Pancreas (tissue), 10 donors: ENCODE measurements at regions not wholly inside any gene's neighbourhood (a gene's known extent, or its start where the extent isn't known, plus 50 kb on each side); places are given as distances from the start of the nearest gene placed in this dataset.

ENCODE experiments used
- ATAC-seq, 4 donors: fragments of 200-7000 bp; cut with Tn5 transposase; one replicate each; pipeline versions ENCODE4 v1.8.0 to v1.9.1; 2020; ENCODE audit warnings: mild to moderate bottlenecking in 4 of 4, moderate library complexity in 4 of 4
- DNase-seq, 6 donors: peaks; one replicate each; pipeline ENCODE4 v3.0.0-alpha.2; 2020
- FAIRE-seq: peaks from 2 replicates; lab custom pipeline; 2012; peaks lifted over from hg19 to GRCh38; lab: Jason Lieb, UNC
- H3K27ac ChIP-seq, 4 donors: fragments of 200-600 bp; sonication (generic); 1 replicate in 3 of 4; 2 replicates in 1 of 4; pipeline versions ENCODE4 v1.5.0 to v1.8.0; 2020
- H3K27me3 ChIP-seq, 4 donors: fragments of 200-600 bp; one replicate each; pipeline ENCODE4 v1.8.0; 2021
- H3K36me3 ChIP-seq, 3 donors: fragments of 200-600 bp; sonication (generic) in 1 of 3; one replicate each; pipeline versions ENCODE4 v1.5.0 to v1.8.0; 2020 to 2021
- H3K4me1 ChIP-seq, 3 donors: fragments of 200-600 bp; one replicate each; pipeline ENCODE4 v1.8.0; 2021
- H3K4me3 ChIP-seq, 4 donors: fragments of 200-600 bp; sonication (generic) in 2 of 4; one replicate each; pipeline versions ENCODE4 v1.5.0 to v1.8.0; 2020 to 2021
- H3K9me3 ChIP-seq, 4 donors: fragments of 200-600 bp; one replicate each; pipeline ENCODE4 v1.8.0; 2021
- WGBS, 2 donors: extraction: QIAGEN DNeasy Blood & Tissue Kit; methylation state at CpG; one replicate each; pipeline ENCODE4 v1.1.7; 2013; 5-methylcytosine and 5-hydroxymethylcytosine counted together
- intact Hi-C, 3 donors: fragments of 100-400 bp; cut with DNase I; formaldehyde crosslinking; loops; one replicate each; pipeline versions ENCODE4 v1.11.1 to v1.14.2; 2022
- TF ChIP-seq, protein P1 (sequence below), 4 donors: fragments of 200-600 bp; sonication (generic) in 3 of 4; IDR thresholded peaks; one replicate each; pipeline versions ENCODE4 v1.5.0 to v1.8.0; 2021; ENCODE audit warnings: antibody characterized with exemption in 4 of 4
- donor health status: healthy with polysubstance abuse.
- donor health status: DM: no; HTN: no; CAD: no; lungs with moderate emphysema.
- donor health status: DM: no; HTN: no; CAD: no.
- donor health status: control.
- donor health status: control.
- donor health status: Bipolar disorder and iron deficiency.
- donor health status: DM: yes; HTN: yes; CAD: no.
- donor health status: DM: no; HTN: no; CAD: no.
- donor health status: DM: no; HTN: no; CAD: no.
- donor health status: DM: yes; HTN: yes; CAD: no.

DNA sequence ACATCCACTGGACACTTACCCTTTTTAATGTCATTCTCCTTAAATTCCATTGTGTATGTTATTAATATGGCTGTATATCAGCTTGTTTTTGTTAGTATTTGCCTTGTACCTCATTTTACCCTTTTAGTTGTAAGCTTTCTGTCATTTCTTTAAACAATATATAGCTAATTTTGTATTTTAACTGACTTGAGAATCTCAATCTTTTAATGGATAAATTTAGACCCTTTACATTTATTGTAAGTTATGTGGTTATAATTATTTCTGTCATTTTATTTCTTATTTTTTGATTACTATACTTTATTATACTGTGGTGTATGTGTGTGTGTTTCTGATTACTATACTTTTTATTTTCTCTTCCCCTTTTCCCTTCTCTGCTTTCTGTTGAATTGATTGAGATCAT, 159.0 kb upstream of the LHX5 start:
- no peaks in the 10 kb centered on the region for H3K36me3 ChIP-seq
- no peaks in the 10 kb centered on the region for H3K27me3 ChIP-seq
- H3K4me1 ChIP-seq = no peaks in the 10 kb centered on the region
- intact Hi-C loops = no loop called here
- TF ChIP-seq, protein P1, sequence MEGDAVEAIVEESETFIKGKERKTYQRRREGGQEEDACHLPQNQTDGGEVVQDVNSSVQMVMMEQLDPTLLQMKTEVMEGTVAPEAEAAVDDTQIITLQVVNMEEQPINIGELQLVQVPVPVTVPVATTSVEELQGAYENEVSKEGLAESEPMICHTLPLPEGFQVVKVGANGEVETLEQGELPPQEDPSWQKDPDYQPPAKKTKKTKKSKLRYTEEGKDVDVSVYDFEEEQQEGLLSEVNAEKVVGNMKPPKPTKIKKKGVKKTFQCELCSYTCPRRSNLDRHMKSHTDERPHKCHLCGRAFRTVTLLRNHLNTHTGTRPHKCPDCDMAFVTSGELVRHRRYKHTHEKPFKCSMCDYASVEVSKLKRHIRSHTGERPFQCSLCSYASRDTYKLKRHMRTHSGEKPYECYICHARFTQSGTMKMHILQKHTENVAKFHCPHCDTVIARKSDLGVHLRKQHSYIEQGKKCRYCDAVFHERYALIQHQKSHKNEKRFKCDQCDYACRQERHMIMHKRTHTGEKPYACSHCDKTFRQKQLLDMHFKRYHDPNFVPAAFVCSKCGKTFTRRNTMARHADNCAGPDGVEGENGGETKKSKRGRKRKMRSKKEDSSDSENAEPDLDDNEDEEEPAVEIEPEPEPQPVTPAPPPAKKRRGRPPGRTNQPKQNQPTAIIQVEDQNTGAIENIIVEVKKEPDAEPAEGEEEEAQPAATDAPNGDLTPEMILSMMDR (IDR thresholded peaks at IDR 0.05) = no peak
- H3K4me3 ChIP-seq = no peak overlapping the region
- DNase-seq (no peak), ATAC-seq (no peak), FAIRE-seq (no peak)
- no peak overlapping the region for H3K27ac ChIP-seq
- no peaks in the 10 kb centered on the region for H3K9me3 ChIP-seq

DNA sequence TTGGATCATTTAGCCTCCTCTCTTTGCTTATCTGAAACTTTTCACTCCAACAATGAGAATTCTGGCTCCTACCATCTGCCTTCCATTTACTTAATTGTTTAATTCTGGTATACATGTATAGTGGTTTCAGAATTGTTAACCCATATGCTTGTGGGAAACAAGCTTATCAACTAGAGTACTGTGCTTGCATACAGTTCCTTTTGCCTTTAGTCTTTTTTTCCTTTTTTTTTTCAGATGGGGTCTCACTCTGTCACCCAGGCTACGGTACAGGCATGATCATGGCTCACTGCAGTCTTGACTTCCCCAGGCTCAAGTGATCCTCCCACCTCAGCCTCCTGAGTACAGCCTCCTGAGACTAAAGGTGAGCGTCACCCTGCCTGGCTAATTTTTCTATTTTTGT, 153.8 kb upstream of the LHX5 start:
- Histone ChIP-seq H3K27me3 (no peaks in the 10 kb centered on the region), H3K4me1 (no peaks in the 10 kb centered on the region), H3K27ac (no peak overlapping the region), H3K36me3 (no peaks in the 10 kb centered on the region), H3K4me3 (no peak overlapping the region), H3K9me3 (no peaks in the 10 kb centered on the region)
- TF ChIP-seq, protein P1 (IDR thresholded peaks at IDR 0.05) = no peak
- intact Hi-C loops = no loop called here
- 69 to 87% methylated on average over 2 of the region's 2 CpGs for WGBS, 2 donors
- DNase-seq (no peak), ATAC-seq (no peak), FAIRE-seq (no peak)

DNA sequence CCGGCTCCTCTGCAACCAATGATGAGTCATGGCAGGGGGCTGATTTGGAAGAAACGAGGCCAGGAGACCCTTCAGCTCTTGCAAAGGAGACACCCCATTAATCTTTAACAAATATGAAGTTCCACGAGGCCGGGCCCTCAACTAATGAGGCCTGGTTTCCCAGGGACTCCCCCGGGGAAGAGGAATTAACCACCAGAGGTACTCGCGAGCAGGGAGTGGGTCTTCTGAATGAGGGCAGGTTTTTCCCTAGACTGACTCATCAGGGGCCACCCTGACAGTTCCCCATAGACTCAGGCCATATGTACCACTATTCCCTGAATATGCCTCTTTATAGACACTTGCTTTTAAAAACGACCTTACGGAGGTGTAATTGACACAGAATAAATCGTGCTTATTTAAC, 150.7 kb upstream of the LHX5 start:
- Histone ChIP-seq H3K27ac (no peak overlapping the region), H3K4me1 (no peaks in the 10 kb centered on the region), H3K4me3 (no peak overlapping the region), H3K27me3 (no peaks in the 10 kb centered on the region), H3K36me3 (no peaks in the 10 kb centered on the region), H3K9me3 (no peaks in the 10 kb centered on the region)
- TF ChIP-seq, protein P1 (IDR thresholded peaks at IDR 0.05) = no peak
- WGBS, 2 donors = 31 to 35% methylated on average over 10 of the region's 10 CpGs
- ATAC-seq (no peak), FAIRE-seq (no peak), DNase-seq (no peak)
- intact Hi-C loops = no loop called here

DNA sequence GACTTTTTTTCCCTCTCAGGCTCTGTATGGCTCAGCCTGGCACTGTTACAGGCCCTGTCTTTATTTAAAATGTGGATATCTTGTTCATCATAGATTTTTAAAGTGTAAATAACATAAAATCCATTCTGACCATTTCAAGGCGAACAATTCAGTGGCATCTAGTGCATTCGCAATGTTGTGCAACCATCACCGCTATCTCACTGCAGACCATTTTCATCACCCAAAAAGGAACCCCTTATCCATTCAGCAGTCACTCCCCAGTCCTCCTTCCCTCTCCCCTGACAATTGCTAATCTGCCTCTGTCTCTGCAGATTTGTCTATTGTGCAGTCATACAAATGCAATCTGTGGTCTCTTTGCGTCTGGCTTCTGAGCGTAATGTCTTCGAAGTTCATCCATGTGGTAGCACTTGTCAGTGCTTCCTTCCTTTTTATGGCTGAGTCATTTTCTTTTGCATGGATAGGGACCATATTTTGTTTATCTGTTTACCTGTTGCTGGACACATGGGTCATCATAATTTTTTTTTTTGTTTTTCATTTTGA, 148.8 kb upstream of the LHX5 start:
- Histone ChIP-seq H3K9me3 (no peaks in the 10 kb centered on the region), H3K36me3 (no peaks in the 10 kb centered on the region), H3K4me1 (no peaks in the 10 kb centered on the region), H3K27me3 (no peaks in the 10 kb centered on the region), H3K4me3 (no peak overlapping the region), H3K27ac (no peak overlapping the region)
- intact Hi-C loops = no loop called here
- WGBS, 2 donors = 74 to 78% methylated on average over 6 of the region's 6 CpGs
- FAIRE-seq = no peak
- DNase-seq = no peak
- ATAC-seq = no peak
- TF ChIP-seq, protein P1 (IDR thresholded peaks at IDR 0.05) = no peak

DNA sequence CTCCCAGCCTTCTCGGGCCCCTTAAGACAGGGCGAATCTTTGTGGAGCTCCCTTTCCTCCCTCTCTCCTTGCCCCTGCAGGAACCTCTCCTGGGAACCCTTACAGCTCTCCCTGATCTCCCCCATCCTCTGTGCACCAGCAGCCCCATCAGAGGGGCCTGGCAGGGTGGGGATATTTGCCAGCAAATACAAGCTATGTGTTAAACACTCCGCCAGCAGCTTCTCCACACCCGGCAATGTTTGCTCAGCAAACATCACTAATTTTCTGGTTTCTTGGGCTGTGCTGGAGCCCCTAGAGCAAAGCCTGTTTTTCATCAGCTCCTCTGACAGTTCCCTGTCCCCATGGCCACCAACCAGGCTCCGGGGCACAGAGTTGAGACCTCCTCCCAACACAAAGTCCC, 147.5 kb upstream of the LHX5 start:
- intact Hi-C loops = no loop called here
- TF ChIP-seq, protein P1 (IDR thresholded peaks at IDR 0.05) = no peak
- WGBS, 2 donors = 7 to 12% methylated on average over 5 of the region's 5 CpGs
- H3K27ac ChIP-seq = no peak overlapping the region
- no peaks in the 10 kb centered on the region for H3K36me3 ChIP-seq
- no peaks in the 10 kb centered on the region for H3K4me1 ChIP-seq
- no peak overlapping the region for H3K4me3 ChIP-seq
- H3K9me3 ChIP-seq = no peaks in the 10 kb centered on the region
- DNase-seq (no peak), ATAC-seq (no peak), FAIRE-seq (no peak)
- no peaks in the 10 kb centered on the region for H3K27me3 ChIP-seq
